Esophagus squamous epithelium (tissue), 5 donors: ENCODE measurements at regions not wholly inside any gene's neighbourhood (a gene's known extent, or its start where the extent isn't known, plus 50 kb on each side); places are given as distances from the start of the nearest gene placed in this dataset.

ENCODE experiments used
- DNase-seq: peaks from one replicate; lab custom pipeline; 2025; lab: John Stamatoyannopoulos, UW
- H3K27ac ChIP-seq, 4 donors: fragments of 200-600 bp; sonication (generic); one replicate each; pipeline ENCODE4 v1.5.1; 2016 to 2019; ENCODE audit warnings: mild to moderate bottlenecking in 1 of 4
- H3K27me3 ChIP-seq, 4 donors: fragments of 200-600 bp; sonication (generic); 1 replicate in 3 of 4; 2 replicates in 1 of 4; pipeline versions ENCODE4 v1.5.1 to v1.6.0; 2017 to 2021; ENCODE audit warnings: antibody characterized with exemption in 1 of 4
- H3K36me3 ChIP-seq, 3 donors: fragments of 200-600 bp; sonication (generic); one replicate each; pipeline ENCODE4 v1.5.1; 2016 to 2019
- H3K4me1 ChIP-seq, 3 donors: fragments of 200-600 bp; sonication (generic); one replicate each; pipeline ENCODE4 v1.5.1; 2017 to 2019
- H3K4me3 ChIP-seq, 4 donors: fragments of 200-600 bp; sonication (generic); 1 replicate in 3 of 4; 2 replicates in 1 of 4; pipeline ENCODE4 v1.5.1; 2016 to 2019; ENCODE audit warnings: mild to moderate bottlenecking in 2 of 4, moderate library complexity in 1 of 4
- H3K9me3 ChIP-seq, 3 donors: fragments of 200-600 bp; sonication (generic); one replicate each; pipeline ENCODE4 v1.5.1; 2016 to 2019
- CTCF ChIP-seq, 6 experiments: fragments of 450-650 bp in 4 of 6; fragments of 200-600 bp in 2 of 6; sonication (generic) in 2 of 6; IDR thresholded peaks; one replicate each; pipeline ENCODE4 v1.5.1; 2016 to 2019; ENCODE audit warnings: antibody characterized with exemption in 6 of 6, mild to moderate bottlenecking in 4 of 6, moderate library complexity in 4 of 6
- POLR2A ChIP-seq, 4 donors: fragments of 450-650 bp; IDR thresholded peaks; one replicate each; pipeline ENCODE4 v1.6.1; 2017; ENCODE audit warnings: antibody characterized with exemption in 4 of 4, mild to moderate bottlenecking in 4 of 4, moderate library complexity in 3 of 4
- WGBS, 2 donors: methylation state at CpG; one replicate each; pipeline ENCODE4 v1.1.5; 2018; 5-methylcytosine and 5-hydroxymethylcytosine counted together
- intact Hi-C: fragments of 100-400 bp; cut with DNase I; formaldehyde crosslinking; loops from one replicate; pipeline ENCODE4 v1.15.0; 2022
- donor health status: DM: yes; HTN: yes; CAD: no.

GRCh38 chr6:138571181-138571580, 71.9 kb upstream of the NHSL1 start:
- Histone ChIP-seq H3K4me3 (peak overlapping the region in 1 of 4 donors; percentile 58), H3K27me3 (no peaks in the 10 kb centered on the region), H3K36me3 (no peaks in the 10 kb centered on the region), H3K9me3 (no peaks in the 10 kb centered on the region), H3K4me1 (peaks cover 0 to 23% (median 0%) of the 10 kb centered on the region in 3 donors), H3K27ac (no peak overlapping the region)
- 67% methylated on average over 7 of the region's 7 CpGs for WGBS, 2 donors
- intact Hi-C loops: no loop called here
- DNase-seq: no peak
- TF ChIP-seq CTCF (IDR thresholded peaks at IDR 0.05): no peak
- TF ChIP-seq POLR2A (IDR thresholded peaks at IDR 0.05): no peak

- 17 to 30% methylated on average over 15 of the region's 15 CpGs for WGBS, 2 donors
- no peak for DNase-seq
- H3K36me3 ChIP-seq: no peaks in the 10 kb centered on the region
- intact Hi-C loops: no loop called here
- no peaks in the 10 kb centered on the region for H3K9me3 ChIP-seq
- no peaks in the 10 kb centered on the region for H3K27me3 ChIP-seq
- peak overlapping the region in 3 of 4 donors; percentile 32 to 58 (median 37) for H3K4me3 ChIP-seq
- no peak for TF ChIP-seq CTCF (IDR thresholded peaks at IDR 0.05)
- no peak for TF ChIP-seq POLR2A (IDR thresholded peaks at IDR 0.05)
- peaks cover 0 to 23% (median 0%) of the 10 kb centered on the region in 3 donors for H3K4me1 ChIP-seq
- peak overlapping the region in 1 of 4 donors; percentile 49 for H3K27ac ChIP-seq
Measured at GRCh38 chr6:138571585-138572166, 72.4 kb upstream of the NHSL1 start.

- Histone ChIP-seq H3K4me1 (peaks cover 0 to 23% (median 0%) of the 10 kb centered on the region in 3 donors), H3K36me3 (no peaks in the 10 kb centered on the region), H3K9me3 (no peaks in the 10 kb centered on the region), H3K4me3 (peak overlapping the region in 3 of 4 donors; percentile 32 to 58 (median 37)), H3K27ac (peak overlapping the region in 1 of 4 donors; percentile 49), H3K27me3 (no peaks in the 10 kb centered on the region)
- no peak for DNase-seq
- intact Hi-C loops: no loop called here
- WGBS, 2 donors: 6 to 7% methylated on average over 7 to 19 of the region's 19 CpGs
- TF ChIP-seq CTCF (IDR thresholded peaks at IDR 0.05): no peak
- no peak for TF ChIP-seq POLR2A (IDR thresholded peaks at IDR 0.05)
Measured at GRCh38 chr6:138572167-138572875, 73.0 kb upstream of the NHSL1 start.

- Histone ChIP-seq H3K4me3 (no peak overlapping the region), H3K9me3 (no peaks in the 10 kb centered on the region), H3K27ac (no peak overlapping the region), H3K27me3 (no peaks in the 10 kb centered on the region), H3K4me1 (peaks cover 0 to 23% (median 0%) of the 10 kb centered on the region in 3 donors), H3K36me3 (no peaks in the 10 kb centered on the region)
- TF ChIP-seq CTCF (IDR thresholded peaks at IDR 0.05) (no peak), POLR2A (IDR thresholded peaks at IDR 0.05) (no peak)
- intact Hi-C loops: no loop called here
- no peak for DNase-seq
- 51 to 63% methylated on average over 4 to 6 of the region's 6 CpGs for WGBS, 2 donors
Measured at GRCh38 chr6:138572885-138573284, 73.6 kb upstream of the NHSL1 start.

- intact Hi-C loops: no loop called here
- no peak for TF ChIP-seq CTCF (IDR thresholded peaks at IDR 0.05)
- TF ChIP-seq POLR2A (IDR thresholded peaks at IDR 0.05): no peak
- no peaks in the 10 kb centered on the region for H3K9me3 ChIP-seq
- no peak overlapping the region for H3K27ac ChIP-seq
- no peak for DNase-seq
- no peaks in the 10 kb centered on the region for H3K36me3 ChIP-seq
- H3K4me3 ChIP-seq: no peak overlapping the region
- WGBS, 2 donors: 76 to 89% methylated on average over 3 to 4 of the region's 4 CpGs
- peaks cover 0 to 23% (median 0%) of the 10 kb centered on the region in 3 donors for H3K4me1 ChIP-seq
- no peaks in the 10 kb centered on the region for H3K27me3 ChIP-seq
Measured at GRCh38 chr6:138575257-138575656, 76.0 kb upstream of the NHSL1 start.
